ENCODE measurements at regions not wholly inside any gene's neighbourhood (a gene's known extent, or its start where the extent isn't known, plus 50 kb on each side); places are given as distances from the start of the nearest gene placed in this dataset.
"Not testable (repeated sequence)": the region's sequence is repeated elsewhere in the genome, so short reads cannot be mapped to it uniquely, and the experiment has no call there.

DNA sequence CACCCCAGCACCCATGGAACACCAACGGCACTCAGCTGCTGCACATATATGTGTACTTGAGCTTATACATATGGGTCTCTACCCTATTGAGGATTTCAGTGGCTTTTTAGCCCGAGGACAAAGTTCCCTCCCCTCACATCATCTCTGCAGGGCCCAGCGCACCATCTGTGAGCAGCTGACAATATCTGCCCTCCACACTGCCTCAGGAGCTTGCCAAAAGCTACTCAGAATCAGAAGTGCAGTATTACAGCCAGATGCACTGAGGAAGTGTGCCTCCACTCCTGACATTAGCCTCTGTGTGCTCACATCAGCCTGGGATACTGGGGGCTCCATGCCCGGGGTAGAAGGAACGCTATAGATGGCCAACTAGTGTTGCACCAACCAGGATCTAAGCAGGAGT lies 903.9 kb downstream of the UQCRFS1 start:
- no peak for DNase-seq (ENCODE audit: low read depth)

DNA sequence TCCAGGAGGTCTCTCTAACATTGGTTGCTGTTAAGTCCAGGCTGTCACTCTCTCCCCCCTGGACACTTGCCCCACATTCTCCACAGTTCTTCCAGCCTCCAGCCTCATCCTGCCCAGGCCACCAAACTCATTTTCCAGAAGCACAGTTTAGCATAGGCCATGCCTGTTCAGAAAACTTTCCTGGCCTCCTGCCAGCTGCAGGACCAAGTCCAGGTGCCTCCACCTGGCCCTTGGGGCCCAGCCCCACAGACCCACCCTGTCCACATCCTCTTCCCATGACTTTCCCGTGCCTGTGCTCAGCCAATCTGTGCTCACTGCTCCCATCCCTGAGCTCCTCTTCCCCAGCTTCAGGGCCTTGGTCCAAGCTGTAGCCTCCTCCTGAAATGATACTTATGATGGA lies 905.0 kb downstream of the UQCRFS1 start:
- DNase-seq (ENCODE audit: low read depth) = no peak

DNA sequence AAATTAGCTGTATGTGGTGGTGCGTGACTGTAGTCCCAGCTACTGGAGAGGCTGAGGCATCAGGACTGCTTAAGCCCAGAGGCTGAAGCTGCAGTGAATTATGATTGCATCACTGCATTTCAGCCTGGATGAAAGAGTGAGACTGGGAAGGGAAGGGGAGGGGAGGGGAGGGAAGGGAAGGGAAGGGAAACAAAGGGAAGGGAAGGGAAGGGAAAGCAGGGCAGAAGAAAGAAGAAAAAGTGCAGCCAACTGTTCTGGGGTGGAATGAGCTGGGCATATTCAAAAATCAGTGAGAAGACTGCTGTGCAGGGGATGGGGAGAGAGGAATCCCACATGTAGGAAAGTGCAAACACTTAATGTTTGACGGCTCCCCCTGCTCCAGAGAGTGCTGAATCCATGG lies 905.5 kb downstream of the UQCRFS1 start:
- DNase-seq (ENCODE audit: low read depth) = no peak

DNA sequence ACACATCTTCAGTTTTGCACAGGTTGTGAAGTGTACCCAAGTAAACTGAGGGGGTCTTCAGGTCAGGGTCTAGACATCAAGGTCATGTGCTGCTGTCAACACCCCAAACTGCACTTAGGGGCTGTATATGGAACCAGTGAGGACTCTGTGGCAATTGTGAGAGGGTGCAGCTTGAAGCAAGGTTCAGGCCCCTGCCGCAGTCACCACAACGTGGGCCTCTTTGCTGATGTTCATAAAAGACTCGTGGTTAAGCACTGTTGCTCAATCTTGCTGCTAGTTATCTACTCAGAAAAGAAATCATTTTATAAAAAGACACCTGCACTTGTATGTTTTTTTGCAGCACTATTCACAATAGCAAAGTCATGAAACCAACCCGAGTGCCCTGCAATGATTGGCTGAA lies 907.4 kb downstream of the UQCRFS1 start:
- no peak for DNase-seq (ENCODE audit: low read depth)

DNA sequence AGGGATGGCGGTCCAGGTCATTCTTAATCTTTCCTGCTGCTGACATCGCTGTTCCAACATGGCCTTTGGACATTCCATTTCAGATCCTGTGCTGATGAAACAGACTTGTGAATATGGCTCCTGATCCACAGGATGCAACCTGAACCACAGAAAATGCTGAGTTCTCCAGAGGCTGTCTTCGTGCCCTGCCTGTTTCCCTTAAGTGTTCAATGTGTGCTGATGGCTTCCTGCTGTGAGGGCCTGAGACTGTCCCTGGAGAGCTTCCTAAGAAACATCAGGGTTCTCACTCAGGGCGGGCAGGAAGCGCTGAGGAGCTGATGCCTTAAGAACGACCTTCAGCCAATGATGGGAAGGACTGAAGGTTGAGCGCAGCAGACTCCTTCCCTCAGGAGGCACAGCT lies 909.4 kb downstream of the UQCRFS1 start:
- DNase-seq (ENCODE audit: low read depth) = no peak

DNA sequence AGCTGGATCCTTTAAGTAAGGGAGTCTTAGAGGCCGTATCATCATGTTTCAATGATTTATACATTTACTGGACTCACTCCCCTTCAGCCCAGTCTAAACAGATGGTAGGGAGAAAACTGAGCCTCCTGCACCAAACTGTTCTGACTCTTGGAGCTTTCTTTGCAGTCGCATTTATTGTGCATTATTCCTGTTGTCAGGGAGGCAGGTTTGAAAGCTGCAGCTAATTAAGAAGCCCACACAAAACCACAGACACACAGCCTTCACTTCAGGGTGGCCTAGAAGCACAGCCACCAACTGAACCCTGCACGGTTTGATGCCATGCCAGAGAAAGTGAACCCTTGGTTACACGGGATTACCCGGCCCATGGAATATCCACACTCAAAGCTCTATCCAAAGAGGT lies 911.0 kb downstream of the UQCRFS1 start:
- DNase-seq (ENCODE audit: low read depth) = no peak

DNA sequence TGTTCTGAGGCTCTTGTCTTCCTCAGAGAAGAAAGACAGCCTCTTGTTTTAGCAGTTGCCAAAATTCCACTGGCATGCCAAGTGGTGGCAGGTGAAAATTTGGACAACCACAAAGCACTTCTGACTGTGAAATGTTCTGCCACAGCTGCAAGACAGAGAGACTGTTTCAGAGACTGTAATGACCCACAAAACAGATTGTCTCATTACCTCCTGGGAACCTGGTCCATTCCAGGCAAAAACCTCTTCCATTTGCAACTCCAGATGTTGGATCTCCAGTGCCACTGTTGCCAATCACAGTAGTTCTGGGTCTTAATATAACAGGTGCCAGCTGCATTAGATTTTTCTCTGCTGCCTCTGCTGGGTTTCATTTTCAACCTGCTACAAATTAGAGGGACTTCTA lies 911.5 kb downstream of the UQCRFS1 start:
- no peak for DNase-seq (ENCODE audit: low read depth)

DNA sequence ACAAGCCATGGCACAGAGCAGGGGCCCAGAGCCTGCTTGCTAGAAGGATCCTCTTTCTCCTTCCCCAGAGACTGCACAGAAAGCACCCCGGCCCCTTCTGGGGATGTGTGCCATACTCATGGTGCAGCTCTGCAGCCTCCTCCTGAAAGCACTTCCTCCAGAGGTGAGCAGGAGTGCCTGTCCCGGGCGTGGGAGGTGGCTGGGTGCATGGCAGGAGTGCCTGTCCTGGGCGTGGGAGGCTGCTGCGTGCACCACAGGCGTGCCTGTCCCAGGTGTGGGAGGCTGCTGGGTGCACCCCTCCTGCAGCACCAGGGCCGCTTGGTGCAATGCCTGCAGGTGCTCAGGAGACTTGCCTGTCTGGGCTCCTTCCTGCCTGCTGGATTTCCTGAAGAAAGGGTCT lies 913.3 kb downstream of the UQCRFS1 start:
- DNase-seq (ENCODE audit: low read depth) = no peak

DNA sequence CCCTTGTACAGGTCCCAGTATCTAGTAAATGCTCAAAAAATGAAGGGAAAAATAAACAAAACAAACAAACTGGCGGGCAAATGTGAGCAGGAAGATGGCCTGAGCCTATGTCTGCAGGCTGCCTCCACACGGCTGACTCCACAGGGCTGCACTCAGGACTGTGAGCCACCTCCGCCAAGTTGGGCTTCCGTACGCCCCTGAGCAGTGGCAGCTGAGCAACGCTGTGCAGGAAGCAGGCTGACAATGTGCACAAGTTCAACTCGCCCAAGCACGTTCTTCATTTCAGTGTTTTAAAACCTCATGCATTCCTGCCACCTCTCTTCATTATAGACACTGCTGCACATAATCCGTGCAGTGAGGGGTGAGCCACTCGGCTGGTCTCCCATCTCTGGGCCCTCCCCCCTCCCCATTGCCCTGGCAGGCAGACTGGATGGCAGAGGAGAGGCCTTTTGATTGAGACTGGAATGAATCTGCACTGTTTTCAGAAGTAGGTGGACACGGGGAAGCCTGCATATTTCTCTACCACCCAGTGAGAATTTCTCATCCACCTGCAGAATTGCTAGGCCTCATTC lies 915.3 kb downstream of the UQCRFS1 start:
- DNase-seq (ENCODE audit: low read depth) = no peak

DNA sequence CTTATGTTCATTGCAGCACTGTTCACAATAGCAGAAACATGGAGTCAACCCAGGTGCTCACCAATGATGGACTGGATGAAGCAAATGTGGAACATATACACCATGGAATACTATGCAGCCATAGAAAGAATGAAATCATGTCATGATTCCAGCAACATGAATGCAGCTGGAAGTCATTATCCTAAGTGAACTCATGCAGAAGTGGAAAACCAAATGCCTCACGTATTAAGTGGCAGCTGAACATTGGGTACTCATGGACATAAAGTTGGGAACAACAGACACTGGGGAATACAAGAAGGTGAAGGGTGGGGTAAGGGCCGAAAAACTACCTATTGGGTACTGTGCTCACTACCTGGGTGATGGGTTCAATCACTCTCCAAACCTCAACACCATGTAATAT lies 915.9 kb downstream of the UQCRFS1 start:
- no peak for DNase-seq (ENCODE audit: low read depth)

DNA sequence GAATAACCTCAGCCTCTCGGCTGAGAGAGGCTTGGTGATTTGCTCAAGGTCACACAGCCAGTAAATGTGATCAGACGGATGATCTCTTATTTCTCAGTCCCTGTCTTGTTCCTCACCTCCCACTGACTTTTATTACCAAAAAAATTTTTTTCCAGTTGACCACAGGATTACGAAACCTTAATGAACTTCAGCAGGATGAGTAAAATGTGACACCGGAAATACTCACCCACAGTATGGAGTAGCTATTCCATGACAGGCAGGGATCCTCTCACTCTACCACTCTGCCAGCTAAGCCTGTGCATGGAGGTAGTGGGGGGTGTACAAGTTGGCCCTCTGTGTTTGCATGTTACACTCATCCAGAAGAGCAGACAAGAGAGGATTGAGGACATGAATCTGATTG lies 916.4 kb downstream of the UQCRFS1 start:
- no peak for DNase-seq (ENCODE audit: low read depth)

DNA sequence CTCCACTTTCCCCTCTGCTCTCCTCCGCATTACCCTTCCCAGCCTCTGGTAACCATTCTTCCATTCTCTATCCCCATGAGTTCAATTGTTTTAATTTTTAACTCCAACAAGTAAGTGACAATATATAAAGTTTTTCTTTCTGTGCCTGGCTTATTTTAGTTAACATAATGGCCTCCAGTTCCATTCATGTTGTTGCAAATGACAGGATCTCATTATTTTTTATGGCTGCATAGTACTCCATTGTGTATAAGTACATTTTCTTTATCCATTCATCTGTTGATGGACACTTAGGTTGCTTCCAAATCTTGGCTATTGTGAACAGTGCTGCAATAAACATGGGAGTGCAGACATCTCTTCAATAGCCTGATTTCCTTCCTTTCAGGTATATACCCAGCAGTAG lies 918.0 kb downstream of the UQCRFS1 start:
- not testable (repeated sequence) for DNase-seq (ENCODE audit: low read depth)

DNA sequence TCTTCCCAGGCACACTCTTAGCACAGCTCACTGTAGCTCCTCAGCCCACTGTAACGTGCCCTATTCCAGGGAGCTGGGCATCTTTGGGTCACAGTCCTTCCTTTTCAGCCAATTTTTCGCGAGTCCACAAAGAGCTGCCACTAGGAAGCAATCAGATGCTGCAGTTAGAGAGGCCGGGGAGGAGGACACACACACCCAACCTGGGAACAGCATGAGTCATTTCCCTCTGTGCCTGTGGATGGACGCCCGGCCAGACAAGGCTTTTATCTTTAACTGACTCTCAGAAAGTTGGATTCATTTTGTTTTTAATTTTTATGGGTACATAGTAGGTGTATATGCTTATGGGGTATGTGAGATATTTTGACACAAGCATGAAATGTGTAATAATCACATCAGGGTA lies 918.6 kb downstream of the UQCRFS1 start:
- DNase-seq (ENCODE audit: low read depth) = no peak

DNA sequence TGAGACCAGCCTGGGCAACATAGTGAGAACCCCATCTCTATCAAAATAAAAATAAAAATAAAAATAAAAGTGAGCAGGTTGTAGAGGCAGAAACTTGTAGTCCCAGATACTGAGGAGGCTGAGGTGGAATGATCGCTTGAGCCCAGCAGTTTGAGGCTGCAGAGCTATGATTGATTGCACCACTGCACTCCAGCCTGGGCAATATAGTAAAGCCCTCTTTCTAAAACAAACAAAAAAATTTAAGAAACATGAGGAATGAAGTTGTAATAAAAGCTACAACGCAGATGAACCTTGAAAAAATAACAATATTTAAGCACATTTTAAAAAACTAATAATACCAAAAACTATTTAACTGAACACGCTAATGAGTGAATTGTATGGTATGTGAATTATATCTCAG lies 919.3 kb downstream of the UQCRFS1 start:
- DNase-seq (ENCODE audit: low read depth) = no peak

DNA sequence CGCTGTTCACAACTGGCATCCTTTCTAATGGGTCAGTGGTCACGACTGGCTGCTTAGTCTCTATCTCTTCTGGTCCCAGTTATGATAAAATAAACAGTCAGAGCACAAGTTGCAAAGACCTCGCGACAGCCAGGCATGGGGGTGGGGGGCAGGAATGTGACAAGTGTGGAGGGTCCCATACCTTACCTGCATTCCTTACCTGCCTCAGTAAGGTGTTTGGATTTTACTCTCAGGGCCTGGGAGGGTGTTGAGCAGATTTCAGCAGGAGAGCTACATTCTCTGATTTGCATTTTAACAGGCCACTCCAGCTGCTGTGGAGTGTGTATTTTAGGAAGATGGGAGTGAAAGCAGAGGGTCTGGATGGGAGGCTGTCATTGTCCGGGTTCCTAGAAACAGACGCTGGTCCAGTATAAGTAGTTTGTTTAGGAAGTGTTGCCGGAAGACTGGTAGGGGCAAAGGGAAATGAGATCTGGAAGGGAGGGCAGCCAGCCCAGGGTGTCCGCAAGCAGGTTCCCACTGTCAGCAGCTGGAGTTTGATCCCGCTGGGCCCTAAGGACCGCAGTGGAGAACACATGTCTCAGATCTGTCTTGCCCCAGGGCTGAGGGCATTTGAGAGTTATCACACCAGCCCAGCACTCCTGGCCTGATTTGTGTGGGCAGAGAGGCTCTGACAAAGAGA lies 920.0 kb downstream of the UQCRFS1 start:
- no peak for DNase-seq (ENCODE audit: low read depth)

DNA sequence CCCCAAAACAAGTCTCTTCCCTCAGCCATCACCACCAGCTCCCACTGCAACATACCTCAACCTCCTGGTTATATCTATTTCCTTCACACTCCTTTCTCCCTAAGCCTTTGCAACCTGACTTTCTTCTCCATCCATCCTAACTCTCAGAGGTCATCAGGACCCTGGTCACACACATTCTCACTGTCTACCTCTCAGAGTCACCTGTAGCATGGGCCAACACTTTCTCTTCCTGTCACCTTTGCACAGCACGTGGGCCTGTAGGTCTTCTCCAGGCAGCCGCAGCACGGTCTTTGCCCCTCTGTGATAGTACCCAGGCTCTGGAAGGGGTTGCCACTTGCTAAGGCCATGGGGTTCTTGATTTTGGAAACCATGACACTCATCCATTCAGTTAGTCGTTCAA lies 921.1 kb downstream of the UQCRFS1 start:
- no peak for DNase-seq (ENCODE audit: low read depth)

DNA sequence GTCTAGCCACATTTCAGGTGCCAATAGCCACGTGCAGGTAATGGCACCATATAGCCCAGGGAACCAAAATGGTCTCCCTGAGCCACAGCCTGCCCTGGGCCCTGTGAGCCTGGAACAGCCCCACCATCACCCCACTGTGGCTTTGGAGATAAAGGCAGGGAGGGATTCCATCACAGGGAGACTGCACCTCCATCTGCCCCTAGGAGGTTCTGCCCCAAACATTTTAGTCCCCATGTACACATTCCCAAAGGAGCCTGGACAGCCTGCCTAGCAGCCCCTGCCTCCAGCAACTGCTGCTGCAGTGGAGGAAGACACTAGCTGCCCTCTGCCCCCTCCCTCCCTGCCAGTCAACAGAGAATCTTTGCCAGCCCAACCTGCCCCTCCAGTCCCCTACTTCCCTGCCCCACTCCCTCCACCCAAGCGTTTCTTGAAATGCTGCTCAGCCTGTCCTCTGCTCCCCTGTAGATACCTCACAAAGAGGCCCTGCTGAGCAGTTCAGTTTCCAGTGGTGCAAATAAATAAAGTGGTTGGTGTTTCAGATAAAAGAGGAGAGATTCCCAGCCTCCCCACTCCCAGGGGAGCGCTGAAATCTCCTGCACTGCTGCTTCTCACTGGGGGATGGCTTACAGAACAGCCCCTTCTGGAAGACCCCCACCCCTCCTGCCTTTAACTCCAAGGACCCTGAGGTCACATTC lies 921.8 kb downstream of the UQCRFS1 start:
- no peak for DNase-seq (ENCODE audit: low read depth)

DNA sequence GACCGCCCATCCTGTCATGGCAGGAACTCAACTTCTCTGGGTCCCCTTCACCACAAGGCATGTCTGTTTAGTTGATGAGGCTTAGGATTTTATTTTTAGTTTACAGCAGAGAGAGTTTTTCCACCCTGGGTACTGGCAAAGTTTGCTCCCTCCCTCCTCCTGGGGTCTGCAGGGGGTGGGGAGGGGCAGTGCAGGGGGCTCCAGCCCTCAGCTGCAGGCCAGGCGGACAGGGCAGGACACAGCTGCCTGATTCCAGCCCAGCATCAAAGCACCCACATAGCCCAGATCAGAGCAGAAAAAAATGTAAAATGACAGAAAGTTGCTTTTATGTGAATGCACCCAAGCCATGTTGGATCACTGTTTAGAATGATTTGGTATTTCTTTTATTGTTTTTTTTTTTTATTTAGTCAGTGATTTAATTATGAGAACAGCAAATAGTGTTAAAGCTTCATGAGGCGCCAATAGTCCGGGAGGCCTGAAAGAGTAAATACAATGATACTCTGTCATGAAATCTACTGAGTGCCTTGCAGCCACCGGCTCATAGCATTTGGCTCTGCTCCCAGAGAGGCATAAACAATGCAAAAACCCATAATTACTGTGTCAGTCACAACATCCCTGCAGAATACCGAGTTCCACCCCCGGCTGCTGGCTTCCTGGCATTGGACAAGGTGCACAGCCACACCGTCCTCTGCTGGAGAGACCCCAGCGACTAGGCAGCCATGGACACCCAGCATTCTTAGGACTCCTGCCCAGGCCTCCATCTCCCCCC lies 923.5 kb downstream of the UQCRFS1 start:
- no peak for DNase-seq (ENCODE audit: low read depth)

DNA sequence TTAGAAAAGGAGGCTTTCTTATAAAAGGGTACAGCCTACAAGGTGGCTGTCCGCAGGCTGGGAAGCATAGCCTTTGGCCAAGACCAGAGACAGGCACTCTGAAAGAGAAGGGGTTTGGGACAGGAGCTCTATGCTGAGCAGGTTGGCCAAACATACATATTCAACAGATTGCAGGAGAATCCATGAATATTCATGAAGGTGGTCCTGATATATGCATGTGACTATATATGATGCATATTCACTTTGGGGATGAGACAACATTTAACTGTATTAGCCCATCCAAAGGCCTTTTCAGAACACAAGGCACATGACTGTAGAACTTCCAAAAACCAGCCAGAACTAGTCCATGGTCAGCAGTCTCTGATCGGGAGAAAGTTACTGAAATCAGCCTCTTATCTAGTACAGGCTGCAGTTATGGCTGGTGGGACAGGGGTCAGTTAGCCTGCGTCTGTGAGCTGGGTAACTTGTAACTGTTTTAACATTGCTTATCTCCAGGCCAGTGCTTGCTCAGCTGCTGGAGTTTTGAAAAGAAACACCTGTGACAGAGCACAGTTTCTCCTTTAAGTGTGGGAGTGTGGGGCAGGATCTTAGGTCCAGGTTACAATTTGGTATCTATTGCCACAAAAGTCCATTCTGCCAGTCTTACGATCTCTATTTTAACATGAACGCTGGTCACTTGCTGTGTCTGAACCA lies 924.2 kb downstream of the UQCRFS1 start:
- DNase-seq (ENCODE audit: low read depth) = no peak

DNA sequence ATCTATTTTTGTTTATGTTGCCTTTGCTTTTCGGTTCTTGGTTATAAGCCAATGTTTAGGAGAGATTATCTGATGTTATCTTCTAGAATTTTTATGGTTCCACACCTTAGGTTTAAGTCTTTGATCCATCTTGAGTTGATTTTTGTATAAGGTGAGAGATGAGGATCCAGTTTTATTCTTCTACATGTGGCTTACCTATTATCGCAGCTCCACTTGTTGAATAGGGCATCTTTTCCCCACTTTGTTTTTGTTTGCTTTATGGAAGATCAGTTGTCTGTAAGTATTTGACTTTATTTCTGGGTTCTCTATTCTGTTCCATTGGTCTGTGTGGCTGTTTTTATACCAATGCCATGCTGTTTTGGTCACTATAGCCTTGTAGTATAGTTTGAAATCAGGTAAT lies 927.0 kb downstream of the UQCRFS1 start:
- DNase-seq (ENCODE audit: low read depth) = no peak

DNA sequence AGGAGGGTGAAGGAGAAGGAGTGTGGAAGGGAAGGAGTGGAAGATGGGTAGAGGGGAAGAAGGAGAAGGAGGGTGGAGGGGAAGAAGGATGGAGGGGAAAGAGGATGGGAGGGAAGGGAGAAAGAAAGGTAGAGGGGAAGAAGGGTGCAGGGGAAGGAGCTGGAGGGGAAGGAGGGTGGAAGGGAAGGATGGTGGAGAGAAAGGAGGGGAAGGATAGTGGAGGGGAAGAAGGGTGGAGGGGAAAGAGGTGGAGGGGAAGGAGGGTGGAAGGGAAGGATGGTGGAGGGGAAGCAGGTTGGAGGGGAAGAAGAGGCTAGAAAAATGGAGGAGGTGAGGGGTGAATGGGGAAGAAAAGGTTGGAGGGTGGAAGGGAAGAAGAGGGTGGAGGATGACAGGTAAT lies 927.9 kb downstream of the UQCRFS1 start:
- DNase-seq (ENCODE audit: low read depth) = no peak

DNA sequence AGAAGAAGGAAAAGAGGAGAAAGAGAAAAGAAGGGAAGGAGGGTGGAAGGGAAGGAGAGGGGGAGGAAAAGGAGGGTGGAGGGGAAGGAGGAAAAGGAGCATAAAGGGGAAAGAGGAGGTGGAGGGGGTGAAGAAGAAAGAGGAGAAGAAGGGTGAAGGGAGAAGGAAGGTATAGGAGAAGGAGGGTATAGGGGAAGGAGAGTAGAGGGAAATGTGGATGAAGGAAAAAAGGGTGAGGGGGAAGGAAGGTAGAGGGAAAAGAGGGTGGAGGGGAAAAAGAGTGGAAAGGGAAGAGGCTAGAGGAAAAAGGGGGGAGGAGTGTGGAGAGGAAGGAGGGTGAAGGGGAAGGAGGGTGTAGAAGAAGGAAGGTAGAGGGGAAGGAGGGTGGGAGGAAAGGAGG lies 928.6 kb downstream of the UQCRFS1 start:
- DNase-seq (ENCODE audit: low read depth) = no peak

Data from myocyte (in vitro differentiated cells).